ENCODE measurements at regions not wholly inside any gene's neighbourhood (a gene's known extent, or its start where the extent isn't known, plus 50 kb on each side); places are given as distances from the start of the nearest gene placed in this dataset.

- peaks cover 29% of the 10 kb centered on the region for H3K9me3 Mint-ChIP-seq (ENCODE audit: unreplicated experiment)
- H3K27me3 Mint-ChIP-seq (ENCODE audit: low read depth, unreplicated experiment) = no peaks in the 10 kb centered on the region
- peaks cover 10% of the 10 kb centered on the region for H3K9me3 ChIP-seq (ENCODE audit: insufficient read depth, low read depth, low read length)
- H3K4me1 ChIP-seq (ENCODE audit: insufficient read depth, low read length) = no peaks in the 10 kb centered on the region
- H3K27ac ChIP-seq (ENCODE audit: low read depth, low read length) = no peak overlapping the region
- FAIRE-seq (no peak), DNase-seq (ENCODE audit: low read depth) (no peak)
- no peaks in the 10 kb centered on the region for H3K4me1 Mint-ChIP-seq (ENCODE audit: low read depth, unreplicated experiment)
- H3K36me3 ChIP-seq (ENCODE audit: insufficient read depth, low read length) = no peaks in the 10 kb centered on the region
- no peak overlapping the region for H3K4me3 ChIP-seq (ENCODE audit: insufficient read depth, low read depth, low read length)
- no peak overlapping the region for H2AFZ ChIP-seq (ENCODE audit: low read depth, low read length)
- no peak for TF ChIP-seq EZH2 (IDR thresholded peaks at IDR 0.05; ENCODE audit: insufficient read depth, low read length)
- TF ChIP-seq, protein P1, sequence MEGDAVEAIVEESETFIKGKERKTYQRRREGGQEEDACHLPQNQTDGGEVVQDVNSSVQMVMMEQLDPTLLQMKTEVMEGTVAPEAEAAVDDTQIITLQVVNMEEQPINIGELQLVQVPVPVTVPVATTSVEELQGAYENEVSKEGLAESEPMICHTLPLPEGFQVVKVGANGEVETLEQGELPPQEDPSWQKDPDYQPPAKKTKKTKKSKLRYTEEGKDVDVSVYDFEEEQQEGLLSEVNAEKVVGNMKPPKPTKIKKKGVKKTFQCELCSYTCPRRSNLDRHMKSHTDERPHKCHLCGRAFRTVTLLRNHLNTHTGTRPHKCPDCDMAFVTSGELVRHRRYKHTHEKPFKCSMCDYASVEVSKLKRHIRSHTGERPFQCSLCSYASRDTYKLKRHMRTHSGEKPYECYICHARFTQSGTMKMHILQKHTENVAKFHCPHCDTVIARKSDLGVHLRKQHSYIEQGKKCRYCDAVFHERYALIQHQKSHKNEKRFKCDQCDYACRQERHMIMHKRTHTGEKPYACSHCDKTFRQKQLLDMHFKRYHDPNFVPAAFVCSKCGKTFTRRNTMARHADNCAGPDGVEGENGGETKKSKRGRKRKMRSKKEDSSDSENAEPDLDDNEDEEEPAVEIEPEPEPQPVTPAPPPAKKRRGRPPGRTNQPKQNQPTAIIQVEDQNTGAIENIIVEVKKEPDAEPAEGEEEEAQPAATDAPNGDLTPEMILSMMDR (IDR thresholded peaks at IDR 0.05; ENCODE audit: insufficient read depth, low read depth, low read length) = no peak
- H3K9ac ChIP-seq (ENCODE audit: low read length) = no peak overlapping the region
- H3K27me3 ChIP-seq (ENCODE audit: insufficient read depth, low read length) = no peaks in the 10 kb centered on the region
- no peaks in the 10 kb centered on the region for H4K20me1 ChIP-seq (ENCODE audit: insufficient read depth, low read length)
- no peaks in the 10 kb centered on the region for H3K79me2 ChIP-seq (ENCODE audit: insufficient read depth, low read length)
- H3K4me3 Mint-ChIP-seq (ENCODE audit: unreplicated experiment) = no peak overlapping the region
- H3K4me2 ChIP-seq (ENCODE audit: low read length) = no peak overlapping the region
- H3K27ac Mint-ChIP-seq (ENCODE audit: unreplicated experiment) = no peak overlapping the region
- peaks cover 18% of the 10 kb centered on the region for H3K36me3 Mint-ChIP-seq (ENCODE audit: low read depth, unreplicated experiment)
Observed at GRCh38 chr2:62277688-62278087, 81.8 kb downstream of the B3GNT2 start.
